Colonic mucosa (tissue), 4 donors: ENCODE measurements at regions not wholly inside any gene's neighbourhood (a gene's known extent, or its start where the extent isn't known, plus 50 kb on each side); places are given as distances from the start of the nearest gene placed in this dataset.

Experiments used
- DNase-seq: peaks from one replicate; pipeline ENCODE4 v3.0.0-alpha.2; 2020
- H3K27ac ChIP-seq: fragments of 200-600 bp; one replicate; pipeline ENCODE4 v1.8.0; 2021
- H3K27me3 ChIP-seq: fragments of 200-600 bp; one replicate; pipeline ENCODE4 v1.8.0; 2021
- H3K36me3 ChIP-seq: fragments of 200-600 bp; one replicate; pipeline ENCODE4 v1.8.0; 2021
- H3K4me1 ChIP-seq: fragments of 200-600 bp; one replicate; pipeline ENCODE4 v1.8.0; 2021; ENCODE audit warnings: mild to moderate bottlenecking
- H3K4me3 ChIP-seq: fragments of 200-600 bp; one replicate; pipeline ENCODE4 v1.8.0; 2021
- H3K9ac ChIP-seq, 2 donors: one replicate each; pipeline ENCODE4 v1.7.0; 2013; ENCODE audit warnings: control low read depth in 2 of 2, low read depth in 2 of 2, low read length in 2 of 2
- H3K9me3 ChIP-seq: fragments of 200-600 bp; one replicate; pipeline ENCODE4 v1.8.0; 2021
- CTCF ChIP-seq: fragments of 200-600 bp; IDR thresholded peaks from one replicate; pipeline ENCODE4 v1.8.0; 2022; ENCODE audit warnings: antibody characterized with exemption, mild to moderate bottlenecking
- intact Hi-C: fragments of 100-400 bp; cut with DNase I; formaldehyde crosslinking; loops from one replicate; pipeline ENCODE4 v1.14.1; 2022
- donor health status: healthy.
- donor health status: DM: no; HTN: no; CAD: no.
- donor health status: DM: no; HTN: no; CAD: no.

- intact Hi-C loops = no loop called here
- Histone ChIP-seq H3K4me1 (no peaks in the 10 kb centered on the region), H3K9me3 (no peaks in the 10 kb centered on the region), H3K27ac (no peak overlapping the region), H3K36me3 (no peaks in the 10 kb centered on the region), H3K27me3 (no peaks in the 10 kb centered on the region), H3K9ac (no peak overlapping the region), H3K4me3 (no peak overlapping the region)
- TF ChIP-seq CTCF = no peak
- no peak for DNase-seq
These were observed 70.0 kb downstream of the C5orf15 start for GRCh38 chr5:133898440-133898839.

GRCh38 chr5:133897431-133897830 lies 71.0 kb downstream of the C5orf15 start:
- no peak for DNase-seq
- intact Hi-C loops = no loop called here
- Histone ChIP-seq H3K27ac (no peak overlapping the region), H3K9ac (no peak overlapping the region), H3K9me3 (no peaks in the 10 kb centered on the region), H3K27me3 (no peaks in the 10 kb centered on the region), H3K4me1 (no peaks in the 10 kb centered on the region), H3K36me3 (no peaks in the 10 kb centered on the region), H3K4me3 (no peak overlapping the region)
- TF ChIP-seq CTCF = no peak

- intact Hi-C loops = no loop called here
These were observed 71.6 kb downstream of the C5orf15 start for GRCh38 chr5:133896873-133897272.

GRCh38 chr5:133895979-133896845 lies 72.2 kb downstream of the C5orf15 start:
- Histone ChIP-seq H3K27ac (no peak overlapping the region), H3K9me3 (no peaks in the 10 kb centered on the region), H3K27me3 (no peaks in the 10 kb centered on the region), H3K36me3 (no peaks in the 10 kb centered on the region), H3K4me1 (no peaks in the 10 kb centered on the region), H3K9ac (no peak overlapping the region), H3K4me3 (no peak overlapping the region)
- no peak for TF ChIP-seq CTCF
- no peak for DNase-seq
- intact Hi-C loops = no loop called here

More at GRCh38 chr5:133896873-133897272, 71.6 kb downstream of the C5orf15 start:
- H3K9me3 ChIP-seq = no peaks in the 10 kb centered on the region
- H3K4me1 ChIP-seq = no peaks in the 10 kb centered on the region
- no peak overlapping the region for H3K27ac ChIP-seq
- H3K9ac ChIP-seq = no peak overlapping the region
- DNase-seq = no peak
- no peaks in the 10 kb centered on the region for H3K27me3 ChIP-seq
- H3K36me3 ChIP-seq = no peaks in the 10 kb centered on the region
- H3K4me3 ChIP-seq = no peak overlapping the region
- TF ChIP-seq CTCF = no peak

GRCh38 chr5:133894143-133894542 lies 74.3 kb downstream of the C5orf15 start:
- no peak overlapping the region for H3K4me3 ChIP-seq
- intact Hi-C loops = no loop called here
- no peak for TF ChIP-seq CTCF
- DNase-seq = no peak
- no peaks in the 10 kb centered on the region for H3K27me3 ChIP-seq
- no peaks in the 10 kb centered on the region for H3K4me1 ChIP-seq
- no peak overlapping the region for H3K9ac ChIP-seq
- no peaks in the 10 kb centered on the region for H3K36me3 ChIP-seq
- no peak overlapping the region for H3K27ac ChIP-seq
- H3K9me3 ChIP-seq = no peaks in the 10 kb centered on the region
